Endothelial cell of umbilical vein (primary cell): ENCODE measurements at regions not wholly inside any gene's neighbourhood (a gene's known extent, or its start where the extent isn't known, plus 50 kb on each side); places are given as distances from the start of the nearest gene placed in this dataset.

Experiments used
- BruUV-seq: library from RNA; stranded (reverse); fragments of 400-500 nt; replicated peaks from 2 replicates; lab custom pipeline; 2021; lab: Mats Ljungman, UMichigan
- CTCF ChIA-PET: fragments of 300-600, 350-600 bp; sonication (Branson Sonifier 250); formaldehyde crosslinking; loops from one replicate; lab custom pipeline; 2021; ENCODE audit warnings: antibody characterized with exemption, inconsistent platforms; lab: Charles Lee
- POLR2A ChIA-PET: fragments of 300-600, 350-600 bp; sonication (Branson Sonifier 250); formaldehyde crosslinking; loops from one replicate; lab custom pipeline; 2021; ENCODE audit warnings: antibody characterized with exemption, inconsistent platforms; lab: Charles Lee
- DNase-seq: peaks from one replicate; pipeline ENCODE4 v3.0.0-alpha.2; 2011; ENCODE audit warnings: low read depth, low spot score
- FAIRE-seq: peaks from 2 replicates; lab custom pipeline; 2011; peaks lifted over from hg19 to GRCh38; lab: Jason Lieb, UNC
- H2AFZ ChIP-seq: 2 replicates; pipeline ENCODE4 v1.6.0; 2012; ENCODE audit warnings: low read depth, low read length, control low read depth, inconsistent platforms
- H3K27ac ChIP-seq: 2 replicates; pipeline ENCODE4 v1.5.1; 2011; ENCODE audit warnings: low read depth, mild to moderate bottlenecking, control low read depth, low read length, moderate library complexity; ENCODE audit not compliant: insufficient read depth
- H3K27me3 ChIP-seq, 2 experiments: 2 replicates each; pipeline versions ENCODE4 v1.6.0 to v1.6.1; 2011; ENCODE audit warnings: low read length in 2 of 2, mixed read lengths in 1 of 2; ENCODE audit not compliant: control insufficient read depth in 2 of 2, insufficient read depth in 2 of 2
- H3K36me3 ChIP-seq, 2 experiments: 2 replicates in 1 of 2; 3 replicates in 1 of 2; pipeline ENCODE4 v1.5.1; 2011; ENCODE audit warnings: low read length in 2 of 2, mild to moderate bottlenecking in 1 of 2, moderate library complexity in 1 of 2; ENCODE audit not compliant: control insufficient read depth in 2 of 2, insufficient read depth in 2 of 2; ENCODE audit errors: extremely low read depth in 1 of 2
- H3K4me1 ChIP-seq: 3 replicates; pipeline ENCODE4 v1.5.1; 2011; ENCODE audit warnings: mild to moderate bottlenecking, low read length; ENCODE audit not compliant: control insufficient read depth, insufficient read depth; ENCODE audit errors: extremely low read depth
- H3K4me2 ChIP-seq: 2 replicates; pipeline ENCODE4 v1.6.1; 2011; ENCODE audit warnings: low read length, control low read depth, mixed read lengths; ENCODE audit not compliant: insufficient read depth
- H3K4me3 ChIP-seq, 3 experiments: fragments of 200-600 bp in 1 of 3; sonication (generic), shearing (Covaris generic) in 1 of 3; replicated peaks in 1 of 3; 2 replicates each; pipeline ENCODE4 v1.5.1; 2011 to 2016; ENCODE audit warnings: control low read depth in 3 of 3, low read length in 3 of 3, mild to moderate bottlenecking in 2 of 3, inconsistent platforms in 1 of 3, low read depth in 1 of 3, moderate library complexity in 1 of 3; ENCODE audit not compliant: insufficient read depth in 1 of 3
- H3K79me2 ChIP-seq: 2 replicates; pipeline ENCODE4 v1.6.0; 2012; ENCODE audit warnings: low read length, inconsistent platforms; ENCODE audit not compliant: control insufficient read depth, insufficient read depth
- H3K9ac ChIP-seq: replicated peaks from 2 replicates; pipeline ENCODE3; 2011; ENCODE audit warnings: low read length, control low read depth; ENCODE audit not compliant: insufficient read depth; ENCODE audit errors: extremely low read depth
- H3K9me1 ChIP-seq: replicated peaks from 3 replicates; pipeline ENCODE4 v1.6.0; 2011; ENCODE audit warnings: mild to moderate bottlenecking, low read length; ENCODE audit not compliant: control insufficient read depth, insufficient read depth; ENCODE audit errors: extremely low read depth
- H3K9me3 ChIP-seq: replicated peaks from 2 replicates; pipeline ENCODE4 v1.5.1; 2012; ENCODE audit warnings: low read length, inconsistent platforms; ENCODE audit not compliant: control insufficient read depth, insufficient read depth
- H4K20me1 ChIP-seq: replicated peaks from 2 replicates; pipeline ENCODE3; 2011; ENCODE audit warnings: mild to moderate bottlenecking, low read length; ENCODE audit not compliant: control insufficient read depth, insufficient read depth; ENCODE audit errors: extremely low read depth
- EZH2 ChIP-seq: IDR thresholded peaks from 2 replicates; pipeline ENCODE4 v1.6.1; 2012; ENCODE audit warnings: borderline replicate concordance, low read depth, mild to moderate bottlenecking, moderate library complexity, low read length, inconsistent platforms; ENCODE audit not compliant: severe bottlenecking
- FOS ChIP-seq: IDR thresholded peaks from 2 replicates; pipeline ENCODE4 v1.6.1; 2011; ENCODE audit warnings: mild to moderate bottlenecking, low read length, moderate library complexity, borderline replicate concordance; ENCODE audit not compliant: insufficient read depth
- GATA2 ChIP-seq: IDR thresholded peaks from 2 replicates; pipeline ENCODE4 v1.7.0; 2011; ENCODE audit warnings: low read depth, mild to moderate bottlenecking, moderate library complexity, mixed read lengths, low read length; ENCODE audit not compliant: insufficient read length, insufficient read depth
- JUN ChIP-seq: IDR thresholded peaks from 2 replicates; pipeline ENCODE4 v1.6.1; 2011; ENCODE audit warnings: borderline replicate concordance, low read depth; ENCODE audit not compliant: insufficient read length, insufficient read depth
- MYC ChIP-seq: IDR thresholded peaks from one replicate; pipeline ENCODE4 v1.6.1; 2011; ENCODE audit warnings: mild to moderate bottlenecking, low read depth, low read length
- POLR2A ChIP-seq: IDR thresholded peaks from 2 replicates; pipeline ENCODE4 v1.6.1; 2012; ENCODE audit warnings: low read depth, mild to moderate bottlenecking, control low read depth, low read length
- POLR2AphosphoS5 ChIP-seq: IDR thresholded peaks from 2 replicates; pipeline ENCODE4 v1.6.1; 2012; ENCODE audit warnings: low read depth, mild to moderate bottlenecking, control low read depth, low read length, moderate library complexity; ENCODE audit not compliant: insufficient read depth
- dilution Hi-C: fragments of 300-500 bp; cut with MboI; formaldehyde crosslinking; loops from one replicate; pipeline ENCODE4 v1.15.0; 2019; ENCODE audit warnings: low sequenced_read_pairs; ENCODE audit not compliant: extremely low pct_ligation_motif_present
- intact Hi-C: fragments of 100-400 bp; cut with micrococcal nuclease; formaldehyde crosslinking; loops from one replicate; pipeline ENCODE4 v1.10.0; 2022
- TF ChIP-seq, protein P1 (sequence below), 2 donors: IDR thresholded peaks; 1 replicate in 1 of 2; 2 replicates in 1 of 2; pipeline ENCODE4 v1.5.1; 2011; ENCODE audit warnings: low read length in 2 of 2, mild to moderate bottlenecking in 2 of 2, moderate library complexity in 2 of 2, control low read depth in 1 of 2, inconsistent platforms in 1 of 2, low read depth in 1 of 2; ENCODE audit not compliant: insufficient read depth in 1 of 2; ENCODE audit errors: extremely low read depth in 1 of 2
- TF ChIP-seq, protein P2 (sequence below): IDR thresholded peaks from 2 replicates; pipeline ENCODE4 v1.6.1; 2011; ENCODE audit not compliant: insufficient read depth, insufficient read length

DNA sequence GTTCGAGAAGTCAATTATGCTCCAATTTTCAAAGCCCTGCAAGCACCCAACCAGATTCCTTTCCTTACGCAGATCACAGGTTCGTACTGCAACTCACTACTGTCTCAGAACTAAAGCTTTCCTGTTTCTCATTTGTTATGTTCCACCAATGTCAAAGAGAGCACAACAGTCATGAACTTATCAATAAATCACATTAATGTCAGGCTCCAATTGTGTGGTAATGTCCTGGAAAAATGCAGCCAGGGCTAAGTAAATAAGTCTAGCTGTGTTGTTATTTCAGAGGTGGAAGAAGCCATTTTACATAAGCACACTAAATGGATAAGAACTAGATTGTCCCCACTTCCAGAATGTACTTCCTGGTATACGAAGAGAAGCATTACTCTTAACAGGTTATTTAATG lies 488.6 kb upstream of the PTGER4 start:
- dilution Hi-C loops (no loop called here), intact Hi-C loops (no loop called here)
- ChIA-PET CTCF (interaction anchor here (1.8 kb wide), 1 partner anchor 11 kb away, joined by 5 read pairs; no protein-coding TSS in a partner anchor), POLR2A (no interaction called here)
- no TSS peak for BruUV-seq
- Histone ChIP-seq H3K4me3 (no peak overlapping the region), H3K4me1 (peaks cover 6% of the 10 kb centered on the region), H3K36me3 (no peaks in the 10 kb centered on the region), H4K20me1 (no peaks in the 10 kb centered on the region), H3K9ac (no peak overlapping the region), H3K79me2 (no peaks in the 10 kb centered on the region), H3K27ac (no peak overlapping the region), H3K27me3 (no peaks in the 10 kb centered on the region), H3K4me2 (no peak overlapping the region), H3K9me1 (no peaks in the 10 kb centered on the region), H3K9me3 (no peaks in the 10 kb centered on the region), H2AFZ (peak overlapping the region; percentile 69)
- TF ChIP-seq POLR2AphosphoS5, result no peak
- TF ChIP-seq, protein P1, sequence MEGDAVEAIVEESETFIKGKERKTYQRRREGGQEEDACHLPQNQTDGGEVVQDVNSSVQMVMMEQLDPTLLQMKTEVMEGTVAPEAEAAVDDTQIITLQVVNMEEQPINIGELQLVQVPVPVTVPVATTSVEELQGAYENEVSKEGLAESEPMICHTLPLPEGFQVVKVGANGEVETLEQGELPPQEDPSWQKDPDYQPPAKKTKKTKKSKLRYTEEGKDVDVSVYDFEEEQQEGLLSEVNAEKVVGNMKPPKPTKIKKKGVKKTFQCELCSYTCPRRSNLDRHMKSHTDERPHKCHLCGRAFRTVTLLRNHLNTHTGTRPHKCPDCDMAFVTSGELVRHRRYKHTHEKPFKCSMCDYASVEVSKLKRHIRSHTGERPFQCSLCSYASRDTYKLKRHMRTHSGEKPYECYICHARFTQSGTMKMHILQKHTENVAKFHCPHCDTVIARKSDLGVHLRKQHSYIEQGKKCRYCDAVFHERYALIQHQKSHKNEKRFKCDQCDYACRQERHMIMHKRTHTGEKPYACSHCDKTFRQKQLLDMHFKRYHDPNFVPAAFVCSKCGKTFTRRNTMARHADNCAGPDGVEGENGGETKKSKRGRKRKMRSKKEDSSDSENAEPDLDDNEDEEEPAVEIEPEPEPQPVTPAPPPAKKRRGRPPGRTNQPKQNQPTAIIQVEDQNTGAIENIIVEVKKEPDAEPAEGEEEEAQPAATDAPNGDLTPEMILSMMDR (IDR thresholded peaks at IDR 0.05; ENCODE audit: extremely low read depth in 1 of 2, insufficient read depth in 1 of 2, low read depth in 1 of 2, low read length in 2 of 2), result no peak
- no peak for TF ChIP-seq FOS
- no peak for TF ChIP-seq JUN
- no peak for TF ChIP-seq GATA2
- DNase-seq (peak; percentile 93), FAIRE-seq (no peak)

DNA sequence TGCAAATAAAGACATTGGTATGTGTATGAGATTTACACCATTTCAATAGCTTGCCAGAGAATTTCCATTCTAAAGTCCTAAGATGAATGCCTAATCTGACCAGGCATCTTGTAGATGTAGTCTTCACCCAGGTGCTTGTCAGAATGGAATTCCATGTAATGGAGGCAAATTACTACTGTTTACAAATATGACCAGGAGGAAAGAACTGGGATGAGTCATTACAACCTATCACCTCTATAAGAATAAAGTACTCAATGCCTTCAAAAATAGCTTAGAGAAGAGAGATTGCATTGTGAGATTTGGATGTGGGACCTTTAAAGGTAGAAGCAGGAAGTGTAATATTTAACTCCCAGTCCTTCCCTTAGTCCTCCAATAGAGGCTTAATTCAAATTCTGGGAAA lies 507.0 kb upstream of the PTGER4 start:
- TF ChIP-seq GATA2 (peak; percentile 72), MYC (no peak), POLR2A (no peak), FOS (peak; percentile 73), POLR2AphosphoS5 (no peak), EZH2 (no peak), JUN (peak; percentile 61)
- TF ChIP-seq, protein P1 (IDR thresholded peaks at IDR 0.05; ENCODE audit: extremely low read depth in 1 of 2, insufficient read depth in 1 of 2, low read depth in 1 of 2, low read length in 2 of 2), result no peak
- TF ChIP-seq, protein P2, sequence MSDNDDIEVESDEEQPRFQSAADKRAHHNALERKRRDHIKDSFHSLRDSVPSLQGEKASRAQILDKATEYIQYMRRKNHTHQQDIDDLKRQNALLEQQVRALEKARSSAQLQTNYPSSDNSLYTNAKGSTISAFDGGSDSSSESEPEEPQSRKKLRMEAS, result no peak
- H3K9me1 ChIP-seq, result no peaks in the 10 kb centered on the region
- peak overlapping the region; percentile 7 for H3K27ac ChIP-seq
- BruUV-seq, result no TSS peak
- FAIRE-seq (peak; percentile 47), DNase-seq (peak; percentile 57)
- peak overlapping the region; percentile 10 for H3K4me2 ChIP-seq
- H3K27me3 ChIP-seq, result no peaks in the 10 kb centered on the region
- no peak overlapping the region for H3K9ac ChIP-seq
- no peaks in the 10 kb centered on the region for H3K9me3 ChIP-seq
- peaks cover 16% of the 10 kb centered on the region for H3K4me1 ChIP-seq
- POLR2A ChIA-PET, result interaction anchor here (0.6 kb wide), 1 partner anchor 1098 kb away, joined by 4 read pairs; no protein-coding TSS in a partner anchor
- H2AFZ ChIP-seq, result no peak overlapping the region
- no peak overlapping the region for H3K4me3 ChIP-seq
- CTCF ChIA-PET, result no interaction called here
- no peaks in the 10 kb centered on the region for H3K36me3 ChIP-seq
- intact Hi-C loops (loop anchor here (1.0 to 5.0 kb wide), 3 partner anchors 30 to 565 kb away; no protein-coding TSS in a partner anchor), dilution Hi-C loops (no loop called here)
- H3K79me2 ChIP-seq, result no peaks in the 10 kb centered on the region
- no peaks in the 10 kb centered on the region for H4K20me1 ChIP-seq
